Smooth muscle cell (in vitro differentiated cells): ENCODE measurements at regions not wholly inside any gene's neighbourhood (a gene's known extent, or its start where the extent isn't known, plus 50 kb on each side); places are given as distances from the start of the nearest gene placed in this dataset.

Source experiments
- DNase-seq: peaks from one replicate; lab custom pipeline; 2025; ENCODE audit not compliant: unreplicated experiment; lab: John Stamatoyannopoulos, UW
- H2AFZ ChIP-seq: fragments of 200-600 bp; sonication (generic); 2 replicates; pipeline ENCODE4 v1.6.0; 2016; ENCODE audit warnings: antibody characterized with exemption, low read depth, mild to moderate bottlenecking
- H3F3A ChIP-seq: fragments of 200-600 bp; sonication (generic); 2 replicates; pipeline ENCODE4 v1.6.0; 2017; ENCODE audit warnings: antibody characterized with exemption, low read depth
- H3K27ac ChIP-seq: fragments of 200-600 bp; sonication (generic); 2 replicates; pipeline ENCODE4 v1.5.1; 2016; ENCODE audit warnings: low read depth, mild to moderate bottlenecking
- H3K27me3 ChIP-seq: fragments of 200-600 bp; sonication (generic); 2 replicates; pipeline ENCODE4 v1.6.1; 2016; ENCODE audit warnings: low read depth, mild to moderate bottlenecking
- H3K36me3 ChIP-seq: fragments of 200-600 bp; sonication (generic); 2 replicates; pipeline ENCODE4 v1.5.1; 2016; ENCODE audit warnings: low read depth
- H3K4me1 ChIP-seq: fragments of 200-600 bp; sonication (generic); 2 replicates; pipeline ENCODE4 v1.5.1; 2016; ENCODE audit warnings: low read depth
- H3K4me2 ChIP-seq: fragments of 200-600 bp; sonication (generic); 2 replicates; pipeline ENCODE4 v1.6.0; 2016; ENCODE audit warnings: mild to moderate bottlenecking
- H3K4me3 ChIP-seq: fragments of 200-600 bp; sonication (generic); 2 replicates; pipeline ENCODE4 v1.5.1; 2016; ENCODE audit warnings: mild to moderate bottlenecking
- H3K79me2 ChIP-seq: fragments of 200-600 bp; sonication (generic); 2 replicates; pipeline ENCODE4 v1.6.0; 2016; ENCODE audit warnings: low read depth, mild to moderate bottlenecking
- H3K9ac ChIP-seq: fragments of 200-600 bp; sonication (generic); 2 replicates; pipeline ENCODE4 v1.6.0; 2016; ENCODE audit warnings: low read depth
- H3K9me3 ChIP-seq: fragments of 200-600 bp; sonication (generic); replicated peaks from 2 replicates; pipeline ENCODE4 v1.5.1; 2016; ENCODE audit warnings: low read depth
- H4K20me1 ChIP-seq: fragments of 200-600 bp; sonication (generic); 2 replicates; pipeline ENCODE4 v1.6.0; 2016; ENCODE audit warnings: low read depth
- CTCF ChIP-seq: fragments of 200-600 bp; sonication (generic); IDR thresholded peaks from 2 replicates; pipeline ENCODE4 v1.5.1; 2017; ENCODE audit warnings: borderline replicate concordance, mild to moderate bottlenecking, antibody characterized with exemption; ENCODE audit not compliant: insufficient read depth, poor library complexity, severe bottlenecking
- WGBS: methylation state at CpG from one replicate; pipeline ENCODE4 v1.1.7; 2016; ENCODE audit warnings: low lambda C conversion rate; 5-methylcytosine and 5-hydroxymethylcytosine counted together

GRCh38 chr5:122599000-122599399, 175.9 kb upstream of the SNX2 start:
- Histone ChIP-seq H3K36me3 (no peaks in the 10 kb centered on the region), H3K79me2 (no peaks in the 10 kb centered on the region), H4K20me1 (no peaks in the 10 kb centered on the region), H3K4me3 (no peak overlapping the region), H3K4me2 (no peak overlapping the region), H3F3A (no peaks in the 10 kb centered on the region), H2AFZ (no peak overlapping the region), H3K9ac (no peak overlapping the region), H3K9me3 (no peaks in the 10 kb centered on the region), H3K4me1 (no peaks in the 10 kb centered on the region), H3K27ac (no peak overlapping the region), H3K27me3 (no peaks in the 10 kb centered on the region)
- no peak for DNase-seq
- no peak for TF ChIP-seq CTCF

- DNase-seq: no peak
- 94% methylated on average over 1 of the region's 1 CpG for WGBS
These were observed 174.0 kb upstream of the SNX2 start for GRCh38 chr5:122600924-122601323.

DNA sequence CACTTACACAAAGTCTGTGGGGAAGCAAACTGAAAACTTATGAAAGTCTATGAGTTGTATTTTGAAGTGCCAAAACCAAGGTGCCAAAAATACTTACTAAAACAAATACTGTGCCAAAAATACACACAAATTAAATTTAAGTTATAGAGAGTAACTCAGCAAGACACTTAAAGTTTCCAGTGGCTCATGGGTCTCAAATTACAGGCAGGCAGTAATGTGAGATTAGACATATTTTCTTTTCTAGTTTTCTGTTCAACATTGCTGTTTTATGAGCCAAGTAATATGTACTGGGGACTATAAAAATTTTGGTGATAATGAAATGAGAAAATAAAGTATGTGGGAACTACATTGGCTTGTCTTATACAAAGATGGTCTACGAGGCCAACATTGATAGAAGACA, 172.2 kb upstream of the SNX2 start:
- H3K27me3 ChIP-seq: no peaks in the 10 kb centered on the region
- H3K4me3 ChIP-seq: no peak overlapping the region
- no peaks in the 10 kb centered on the region for H3K4me1 ChIP-seq
- no peaks in the 10 kb centered on the region for H3K9me3 ChIP-seq
- 94% methylated on average over 1 of the region's 1 CpG for WGBS
- no peaks in the 10 kb centered on the region for H3K36me3 ChIP-seq
- no peaks in the 10 kb centered on the region for H4K20me1 ChIP-seq
- H3K79me2 ChIP-seq: no peaks in the 10 kb centered on the region
- DNase-seq: no peak
- TF ChIP-seq CTCF: no peak
- no peaks in the 10 kb centered on the region for H3F3A ChIP-seq
- H3K4me2 ChIP-seq: no peak overlapping the region
- no peak overlapping the region for H3K9ac ChIP-seq
- H2AFZ ChIP-seq: peak overlapping the region; percentile 41
- H3K27ac ChIP-seq: no peak overlapping the region

More at GRCh38 chr5:122600924-122601323, 174.0 kb upstream of the SNX2 start:
- H3K27me3 ChIP-seq: no peaks in the 10 kb centered on the region
- no peak for TF ChIP-seq CTCF
- H3K4me2 ChIP-seq: no peak overlapping the region
- H3K79me2 ChIP-seq: no peaks in the 10 kb centered on the region
- H3K36me3 ChIP-seq: no peaks in the 10 kb centered on the region
- H3K9ac ChIP-seq: no peak overlapping the region
- H3K4me1 ChIP-seq: no peaks in the 10 kb centered on the region
- H4K20me1 ChIP-seq: no peaks in the 10 kb centered on the region
- H3K9me3 ChIP-seq: no peaks in the 10 kb centered on the region
- no peak overlapping the region for H2AFZ ChIP-seq
- H3F3A ChIP-seq: no peaks in the 10 kb centered on the region
- no peak overlapping the region for H3K4me3 ChIP-seq
- H3K27ac ChIP-seq: no peak overlapping the region

DNA sequence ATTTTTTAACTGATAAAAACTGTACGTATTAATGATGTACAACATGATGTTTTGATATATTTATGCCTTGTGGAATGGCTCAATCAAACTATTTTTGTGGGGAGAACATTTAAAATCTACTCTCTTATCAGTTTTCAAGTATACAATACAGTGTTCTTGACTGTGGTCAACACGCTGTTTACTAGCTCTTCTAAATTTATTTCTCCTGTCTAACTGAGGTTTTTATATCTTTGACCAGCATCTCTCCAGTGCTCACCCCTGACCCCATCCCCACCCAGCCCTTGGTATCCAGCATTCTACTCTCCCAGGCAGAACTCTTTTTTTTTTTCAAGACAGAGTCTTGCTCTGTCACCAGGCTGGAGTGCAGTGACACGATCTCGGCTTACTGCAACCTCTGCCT, 169.6 kb upstream of the SNX2 start:
- no peaks in the 10 kb centered on the region for H3K79me2 ChIP-seq
- H3K27ac ChIP-seq: no peak overlapping the region
- no peak overlapping the region for H3K4me2 ChIP-seq
- no peaks in the 10 kb centered on the region for H3F3A ChIP-seq
- H3K9me3 ChIP-seq: no peaks in the 10 kb centered on the region
- no peak overlapping the region for H2AFZ ChIP-seq
- H3K4me1 ChIP-seq: no peaks in the 10 kb centered on the region
- no peaks in the 10 kb centered on the region for H3K27me3 ChIP-seq
- TF ChIP-seq CTCF: no peak
- 90% methylated on average over 4 of the region's 4 CpGs for WGBS
- H3K9ac ChIP-seq: no peak overlapping the region
- no peaks in the 10 kb centered on the region for H3K36me3 ChIP-seq
- H3K4me3 ChIP-seq: no peak overlapping the region
- no peak for DNase-seq
- no peaks in the 10 kb centered on the region for H4K20me1 ChIP-seq
